GM23338 (cell line): ENCODE measurements at regions not wholly inside any gene's neighbourhood (a gene's known extent, or its start where the extent isn't known, plus 50 kb on each side); places are given as distances from the start of the nearest gene placed in this dataset.

ENCODE experiments used
- ATAC-seq: fragments of 200-7000 bp; cut with Tn5 transposase; 3 replicates; pipeline ENCODE4 v1.9.1; 2020
- DNase-seq: peaks from one replicate; pipeline ENCODE4 v3.0.0-alpha.2; 2015; ENCODE audit warnings: low spot score
- H2AFZ ChIP-seq: fragments of 200-600 bp; sonication (generic); 2 replicates; pipeline ENCODE4 v1.8.0; 2016; ENCODE audit warnings: antibody characterized with exemption, mild to moderate bottlenecking, moderate library complexity
- H3F3A ChIP-seq: fragments of 200-600 bp; sonication (generic); replicated peaks from 2 replicates; pipeline ENCODE4 v1.8.0; 2017; ENCODE audit warnings: antibody characterized with exemption, mixed run types, low read depth
- H3K27ac ChIP-seq: fragments of 200-600 bp; sonication (generic); 2 replicates; pipeline ENCODE4 v1.6.1; 2016; ENCODE audit warnings: low read depth
- H3K27me3 ChIP-seq: fragments of 200-600 bp; sonication (generic); 2 replicates; pipeline ENCODE4 v1.8.0; 2016; ENCODE audit warnings: mild to moderate bottlenecking, mixed run types, moderate library complexity; ENCODE audit not compliant: insufficient read depth
- H3K36me3 ChIP-seq: fragments of 200-600 bp; sonication (generic); 2 replicates; pipeline ENCODE4 v1.8.0; 2016; ENCODE audit warnings: mild to moderate bottlenecking; ENCODE audit not compliant: insufficient read depth
- H3K4me1 ChIP-seq: fragments of 200-600 bp; sonication (generic); 2 replicates; pipeline ENCODE4 v1.8.0; 2016; ENCODE audit warnings: mild to moderate bottlenecking, moderate library complexity; ENCODE audit not compliant: insufficient read depth
- H3K4me2 ChIP-seq: fragments of 200-600 bp; sonication (generic); 2 replicates; pipeline ENCODE4 v1.7.1; 2017; ENCODE audit warnings: mixed run types
- H3K4me3 ChIP-seq: fragments of 200-600 bp; sonication (generic); 2 replicates; pipeline ENCODE4 v1.6.1; 2016; ENCODE audit warnings: mixed run types
- H3K79me2 ChIP-seq: fragments of 200-600 bp; sonication (generic); replicated peaks from 2 replicates; pipeline ENCODE4 v1.8.0; 2017; ENCODE audit warnings: mild to moderate bottlenecking; ENCODE audit not compliant: insufficient read depth
- H3K9me2 ChIP-seq: fragments of 200-600 bp; sonication (generic); 2 replicates; pipeline ENCODE4 v1.8.0; 2017; ENCODE audit not compliant: insufficient read depth
- H4K20me1 ChIP-seq: fragments of 200-600 bp; sonication (generic); replicated peaks from 2 replicates; pipeline ENCODE4 v1.8.0; 2017; ENCODE audit warnings: mild to moderate bottlenecking; ENCODE audit not compliant: insufficient read depth
- H3K27ac Mint-ChIP-seq: 2 replicates; pipeline ENCODE4 v1.8.0; 2020; ENCODE audit warnings: inconsistent platforms, mild to moderate bottlenecking, moderate library complexity, mixed read lengths
- H3K27me3 Mint-ChIP-seq: 3 replicates; pipeline ENCODE4 v1.8.0; 2022; ENCODE audit warnings: low read depth, mild to moderate bottlenecking, moderate library complexity, mixed read lengths, inconsistent platforms; ENCODE audit not compliant: insufficient read depth, poor library complexity
- H3K36me3 Mint-ChIP-seq: 3 replicates; pipeline ENCODE4 v1.8.0; 2021; ENCODE audit warnings: low read depth, mild to moderate bottlenecking, inconsistent platforms, moderate library complexity, mixed read lengths
- H3K4me1 Mint-ChIP-seq: 3 replicates; pipeline ENCODE4 v1.8.0; 2020; ENCODE audit warnings: mild to moderate bottlenecking, inconsistent platforms, mixed read lengths
- H3K4me3 Mint-ChIP-seq: 3 replicates; pipeline ENCODE4 v1.8.0; 2021; ENCODE audit warnings: moderate library complexity, mild to moderate bottlenecking, inconsistent platforms, mixed read lengths
- H3K9me3 Mint-ChIP-seq: 3 replicates; pipeline ENCODE4 v1.8.0; 2020; ENCODE audit warnings: moderate library complexity, mild to moderate bottlenecking, inconsistent platforms, mixed read lengths
- CREB1 ChIP-seq: fragments of 250-450 bp; sonication (Bioruptor Pico); IDR thresholded peaks from 2 replicates; pipeline ENCODE4 v1.5.0; 2020; ENCODE audit warnings: low read depth, mild to moderate bottlenecking, moderate library complexity
- ETS1 ChIP-seq: IDR thresholded peaks from 2 replicates; pipeline ENCODE4 v1.6.1; 2016; ENCODE audit warnings: antibody characterized with exemption
- EZH2phosphoT487 ChIP-seq: fragments of 200-600 bp; sonication (generic); IDR thresholded peaks from one replicate; pipeline ENCODE4 v1.8.1; 2018; ENCODE audit warnings: antibody characterized with exemption; ENCODE audit not compliant: unreplicated experiment
- JUNB ChIP-seq: IDR thresholded peaks from one replicate; pipeline ENCODE4 v1.6.1; 2016; ENCODE audit warnings: antibody characterized with exemption; ENCODE audit not compliant: unreplicated experiment
- POLR2AphosphoS5 ChIP-seq: IDR thresholded peaks from 2 replicates; pipeline ENCODE4 v1.6.1; 2016; ENCODE audit warnings: antibody characterized with exemption, low read depth
- STAT1 ChIP-seq: IDR thresholded peaks from one replicate; pipeline ENCODE4 v1.6.1; 2016; ENCODE audit warnings: antibody characterized with exemption; ENCODE audit not compliant: unreplicated experiment
- ZNF114 ChIP-seq: fragments of 250-450 bp; sonication (Bioruptor Pico); IDR thresholded peaks from 2 replicates; pipeline ENCODE4 v1.5.0; 2020; ENCODE audit warnings: mild to moderate bottlenecking, moderate library complexity
- ZNF331 ChIP-seq: fragments of 250-450 bp; sonication (Bioruptor Pico); IDR thresholded peaks from 2 replicates; pipeline ENCODE4 v1.5.0; 2020; ENCODE audit warnings: low read depth, mild to moderate bottlenecking, moderate library complexity
- ZNF462 ChIP-seq: fragments of 250-450 bp; sonication (Bioruptor Pico); IDR thresholded peaks from 2 replicates; pipeline ENCODE4 v1.5.0; 2020; ENCODE audit warnings: mild to moderate bottlenecking, moderate library complexity

- no peak overlapping the region for H3K27ac Mint-ChIP-seq
- Histone ChIP-seq H3K27me3 (no peaks in the 10 kb centered on the region), H3K9me2 (no peaks in the 10 kb centered on the region), H3K27ac (no peak overlapping the region), H3K4me3 (no peak overlapping the region), H3K79me2 (no peaks in the 10 kb centered on the region), H3F3A (no peaks in the 10 kb centered on the region), H3K36me3 (no peaks in the 10 kb centered on the region), H2AFZ (no peak overlapping the region), H3K4me1 (0 out of 2 replicates have a peak, but pooled peaks cover 5% of the 10 kb centered on the region), H3K4me2 (no peak overlapping the region), H4K20me1 (no peaks in the 10 kb centered on the region)
- ATAC-seq (no peak), DNase-seq (no peak)
- H3K4me3 Mint-ChIP-seq, result no peak overlapping the region
- H3K4me1 Mint-ChIP-seq, result peaks cover 21% of the 10 kb centered on the region
- H3K9me3 Mint-ChIP-seq, result peaks cover 19% of the 10 kb centered on the region; the same call in 2 of the 3 replicates
- TF ChIP-seq ETS1, result no peak
- TF ChIP-seq ZNF462 (CRISPR knock-in tag), result no peak
- TF ChIP-seq CREB1 (CRISPR knock-in tag), result no peak
- no peak for TF ChIP-seq ZNF114 (CRISPR knock-in tag)
- TF ChIP-seq STAT1, result no peak
- no peak for TF ChIP-seq EZH2phosphoT487
- TF ChIP-seq JUNB, result no peak
- TF ChIP-seq ZNF331 (CRISPR knock-in tag), result no peak
- no peak for TF ChIP-seq POLR2AphosphoS5
- no peaks in the 10 kb centered on the region for H3K27me3 Mint-ChIP-seq
- peaks cover 11% of the 10 kb centered on the region; the same call in 2 of the 3 replicates for H3K36me3 Mint-ChIP-seq
These were observed 364.0 kb downstream of the ZIC3 start for GRCh38 chrX:137929951-137930350.
